Neutrophil (primary cell): ENCODE measurements at regions not wholly inside any gene's neighbourhood (a gene's known extent, or its start where the extent isn't known, plus 50 kb on each side); places are given as distances from the start of the nearest gene placed in this dataset.

Experiments
- H3K27ac ChIP-seq: fragments of 200-600 bp; sonication (generic); 2 replicates; pipeline ENCODE4 v1.5.1; 2016; ENCODE audit warnings: mild to moderate bottlenecking, moderate library complexity
- H3K27me3 ChIP-seq: fragments of 200-600 bp; sonication (generic); 2 replicates; pipeline ENCODE4 v1.6.0; 2016; ENCODE audit warnings: mild to moderate bottlenecking
- H3K36me3 ChIP-seq: fragments of 200-600 bp; sonication (generic); 2 replicates; pipeline ENCODE4 v1.5.1; 2017
- H3K4me1 ChIP-seq, 2 experiments: fragments of 200-600 bp in 1 of 2; sonication (generic) in 1 of 2; 1 replicate in 1 of 2; 2 replicates in 1 of 2; pipeline versions ENCODE4 v1.5.1 to v1.6.1; 2013 to 2016; ENCODE audit warnings: low read depth in 1 of 2, low read length in 1 of 2, mild to moderate bottlenecking in 1 of 2, moderate library complexity in 1 of 2; ENCODE audit not compliant: control insufficient read depth in 1 of 2, insufficient read depth in 1 of 2
- H3K4me3 ChIP-seq, 2 experiments: fragments of 200-600 bp in 1 of 2; sonication (generic) in 1 of 2; 1 replicate in 1 of 2; 2 replicates in 1 of 2; pipeline ENCODE4 v1.5.1; 2013 to 2016; ENCODE audit warnings: low read depth in 1 of 2, low read length in 1 of 2, mild to moderate bottlenecking in 1 of 2, moderate library complexity in 1 of 2
- H3K9me3 ChIP-seq: fragments of 200-600 bp; sonication (generic); 2 replicates; pipeline ENCODE4 v1.5.1; 2016
- CTCF ChIP-seq: fragments of 200-600 bp; sonication (generic); IDR thresholded peaks from 2 replicates; pipeline ENCODE4 v1.5.1; 2016; ENCODE audit warnings: antibody characterized with exemption

GRCh38 chr10:78188446-78188845 is 154.8 kb downstream of the RPS24 start:
- Histone ChIP-seq H3K36me3 (no peaks in the 10 kb centered on the region), H3K4me1 (no peaks in the 10 kb centered on the region), H3K4me3 (no peak overlapping the region), H3K27me3 (no peaks in the 10 kb centered on the region), H3K9me3 (no peaks in the 10 kb centered on the region), H3K27ac (no peak overlapping the region)
- TF ChIP-seq CTCF, result no peak

- no peak overlapping the region for H3K27ac ChIP-seq
- H3K4me3 ChIP-seq, result no peak overlapping the region
- H3K9me3 ChIP-seq, result no peaks in the 10 kb centered on the region
- H3K36me3 ChIP-seq, result no peaks in the 10 kb centered on the region
- no peaks in the 10 kb centered on the region for H3K27me3 ChIP-seq
- TF ChIP-seq CTCF, result no peak
- no peaks in the 10 kb centered on the region for H3K4me1 ChIP-seq
These were observed 156.6 kb downstream of the RPS24 start for GRCh38 chr10:78190051-78190825.

GRCh38 chr10:78191301-78191700 is 157.6 kb downstream of the RPS24 start:
- no peaks in the 10 kb centered on the region for H3K9me3 ChIP-seq
- H3K27ac ChIP-seq, result no peak overlapping the region
- no peak for TF ChIP-seq CTCF
- H3K4me1 ChIP-seq, result no peaks in the 10 kb centered on the region
- no peak overlapping the region for H3K4me3 ChIP-seq
- H3K27me3 ChIP-seq, result no peaks in the 10 kb centered on the region
- H3K36me3 ChIP-seq, result no peaks in the 10 kb centered on the region

- no peak overlapping the region for H3K27ac ChIP-seq
- no peaks in the 10 kb centered on the region for H3K27me3 ChIP-seq
- H3K36me3 ChIP-seq, result no peaks in the 10 kb centered on the region
- no peaks in the 10 kb centered on the region for H3K9me3 ChIP-seq
- TF ChIP-seq CTCF, result no peak
- no peaks in the 10 kb centered on the region for H3K4me1 ChIP-seq
- H3K4me3 ChIP-seq, result no peak overlapping the region
These were observed 159.5 kb downstream of the RPS24 start for GRCh38 chr10:78193189-78193588.

GRCh38 chr10:78194050-78194449 is 160.4 kb downstream of the RPS24 start:
- Histone ChIP-seq H3K4me1 (no peaks in the 10 kb centered on the region), H3K4me3 (no peak overlapping the region), H3K9me3 (no peaks in the 10 kb centered on the region), H3K27ac (no peak overlapping the region), H3K36me3 (no peaks in the 10 kb centered on the region), H3K27me3 (no peaks in the 10 kb centered on the region)
- TF ChIP-seq CTCF, result no peak
